Mesenchymal stem cell (in vitro differentiated cells and primary cell): ENCODE measurements at regions not wholly inside any gene's neighbourhood (a gene's known extent, or its start where the extent isn't known, plus 50 kb on each side); places are given as distances from the start of the nearest gene placed in this dataset.
A peak's percentile ranks its signal among the peaks of the same experiment; 100 is the strongest.

Experiments used
- DNase-seq: peaks from one replicate; pipeline ENCODE4 v3.0.0-alpha.2; 2013
- H2AFZ ChIP-seq: one replicate; pipeline ENCODE4 v1.6.1; 2013; ENCODE audit warnings: low read depth, mild to moderate bottlenecking, control low read depth, inconsistent platforms, low read length, moderate library complexity
- H2AK5ac ChIP-seq: 2 replicates; pipeline ENCODE4 v1.6.1; 2013; ENCODE audit warnings: low read length, moderate library complexity, mild to moderate bottlenecking, inconsistent platforms; ENCODE audit not compliant: severe bottlenecking
- H2BK120ac ChIP-seq: one replicate; pipeline ENCODE4 v1.6.1; 2013; ENCODE audit warnings: low read depth, mild to moderate bottlenecking, inconsistent platforms, low read length, moderate library complexity
- H2BK12ac ChIP-seq, 2 experiments: one replicate each; pipeline ENCODE4 v1.6.1; 2013; ENCODE audit warnings: inconsistent platforms in 2 of 2, low read length in 2 of 2, mild to moderate bottlenecking in 2 of 2, moderate library complexity in 2 of 2, control low read depth in 1 of 2
- H2BK15ac ChIP-seq: one replicate; pipeline ENCODE4 v1.6.1; 2013; ENCODE audit warnings: mild to moderate bottlenecking, low read depth, inconsistent platforms; ENCODE audit not compliant: poor library complexity, severe bottlenecking
- H2BK5ac ChIP-seq: 2 replicates; pipeline ENCODE4 v1.6.1; 2013; ENCODE audit warnings: low read depth, mild to moderate bottlenecking, low read length, control low read depth, inconsistent platforms; ENCODE audit not compliant: poor library complexity, severe bottlenecking
- H3K14ac ChIP-seq, 2 experiments: one replicate each; pipeline ENCODE4 v1.6.1; 2013; ENCODE audit warnings: inconsistent platforms in 2 of 2, low read length in 2 of 2, control low read depth in 1 of 2, mild to moderate bottlenecking in 1 of 2, moderate library complexity in 1 of 2
- H3K18ac ChIP-seq, 2 experiments: one replicate each; pipeline ENCODE4 v1.6.1; 2013; ENCODE audit warnings: inconsistent platforms in 2 of 2, low read length in 2 of 2, control low read depth in 1 of 2, low read depth in 1 of 2, mild to moderate bottlenecking in 1 of 2
- H3K23ac ChIP-seq, 2 experiments: one replicate each; pipeline ENCODE4 v1.6.1; 2013; ENCODE audit warnings: inconsistent platforms in 2 of 2, low read length in 2 of 2, mild to moderate bottlenecking in 2 of 2, moderate library complexity in 2 of 2, control low read depth in 1 of 2
- H3K27ac ChIP-seq: 2 replicates; pipeline ENCODE4 v1.5.1; 2013; ENCODE audit warnings: mild to moderate bottlenecking, moderate library complexity, low read length, control low read depth, inconsistent platforms; ENCODE audit not compliant: poor library complexity, severe bottlenecking
- H3K27me3 ChIP-seq, 2 experiments: 2 replicates each; pipeline versions ENCODE4 v1.6.1 to v1.7.0; 2013; ENCODE audit warnings: low read length in 2 of 2, mild to moderate bottlenecking in 2 of 2, moderate library complexity in 2 of 2, control low read depth in 1 of 2, inconsistent platforms in 1 of 2; ENCODE audit not compliant: control insufficient read depth in 1 of 2, insufficient read depth in 1 of 2
- H3K36me3 ChIP-seq, 2 experiments: 2 replicates each; pipeline versions ENCODE4 v1.6.1 to v1.7.0; 2013; ENCODE audit warnings: low read length in 2 of 2, control low read depth in 1 of 2, inconsistent platforms in 1 of 2, low read depth in 1 of 2, mild to moderate bottlenecking in 1 of 2; ENCODE audit not compliant: insufficient read depth in 2 of 2, control insufficient read depth in 1 of 2
- H3K4ac ChIP-seq, 2 experiments: one replicate each; pipeline ENCODE4 v1.6.1; 2013; ENCODE audit warnings: inconsistent platforms in 2 of 2, low read length in 2 of 2, mild to moderate bottlenecking in 2 of 2, moderate library complexity in 2 of 2, control low read depth in 1 of 2, low read depth in 1 of 2
- H3K4me1 ChIP-seq: 2 replicates; pipeline ENCODE4 v1.6.1; 2013; ENCODE audit warnings: low read depth, low read length, control low read depth; ENCODE audit not compliant: control insufficient read depth, insufficient read depth
- H3K4me2 ChIP-seq: 2 replicates; pipeline ENCODE4 v1.6.1; 2013; ENCODE audit warnings: low read length, mild to moderate bottlenecking, inconsistent platforms; ENCODE audit not compliant: poor library complexity, severe bottlenecking
- H3K4me3 ChIP-seq, 2 experiments: 2 replicates each; pipeline versions ENCODE4 v1.5.1 to v1.7.0; 2013; ENCODE audit warnings: low read length in 2 of 2, mild to moderate bottlenecking in 2 of 2, control low read depth in 1 of 2, low read depth in 1 of 2; ENCODE audit not compliant: insufficient read depth in 1 of 2
- H3K79me1 ChIP-seq: replicated peaks from 2 replicates; pipeline ENCODE4 v1.6.1; 2013; ENCODE audit warnings: mild to moderate bottlenecking, control low read depth, low read length, inconsistent platforms; ENCODE audit not compliant: poor library complexity, severe bottlenecking
- H3K9ac ChIP-seq: 2 replicates; pipeline ENCODE4 v1.7.0; 2013; ENCODE audit warnings: mild to moderate bottlenecking, low read length, moderate library complexity
- H3K9me3 ChIP-seq: 2 replicates; pipeline ENCODE4 v1.7.0; 2013; ENCODE audit warnings: mild to moderate bottlenecking, low read length; ENCODE audit not compliant: control insufficient read depth
- H4K8ac ChIP-seq: one replicate; pipeline ENCODE4 v1.6.1; 2013; ENCODE audit warnings: inconsistent platforms, mild to moderate bottlenecking, low read length, moderate library complexity
- H4K91ac ChIP-seq: one replicate; pipeline ENCODE4 v1.6.1; 2013; ENCODE audit warnings: mild to moderate bottlenecking, low read length, inconsistent platforms
- WGBS: methylation state at CpG from one replicate; pipeline ENCODE4 v1.1.7; 2013; ENCODE audit warnings: mixed read lengths; 5-methylcytosine and 5-hydroxymethylcytosine counted together

- H3K4me1 ChIP-seq = no peaks in the 10 kb centered on the region
- 100% methylated on average over 1 of the region's 2 CpGs for WGBS
- no peaks in the 10 kb centered on the region for H3K36me3 ChIP-seq
Measured at GRCh38 chr11:95485115-95485900, 254.3 kb upstream of the SESN3 start.

GRCh38 chr11:95483339-95483738 lies 252.3 kb upstream of the SESN3 start:
- Histone ChIP-seq H4K8ac (no peak overlapping the region), H2AK5ac (no peak overlapping the region), H3K27me3 (no peaks in the 10 kb centered on the region), H2AFZ (no peak overlapping the region), H2BK120ac (no peak overlapping the region), H3K4me3 (no peak overlapping the region), H3K18ac (no peak overlapping the region), H3K14ac (no peak overlapping the region), H3K9me3 (no peaks in the 10 kb centered on the region), H2BK12ac (no peak overlapping the region), H2BK15ac (no peak overlapping the region), H3K4me2 (no peak overlapping the region), H3K4ac (no peak overlapping the region), H3K79me1 (no peaks in the 10 kb centered on the region), H4K91ac (no peak overlapping the region), H3K23ac (no peak overlapping the region), H3K9ac (peak overlapping the region; percentile 12), H2BK5ac (no peak overlapping the region), H3K27ac (no peak overlapping the region), H3K36me3 (no peaks in the 10 kb centered on the region), H3K4me1 (no peaks in the 10 kb centered on the region)
- DNase-seq = no peak
- WGBS = 85% methylated on average over 2 of the region's 4 CpGs

More at GRCh38 chr11:95485115-95485900, 254.3 kb upstream of the SESN3 start:
- H3K4ac ChIP-seq = no peak overlapping the region
- H3K18ac ChIP-seq = no peak overlapping the region
- no peak overlapping the region for H3K14ac ChIP-seq
- DNase-seq = no peak
- H4K91ac ChIP-seq = no peak overlapping the region
- H3K79me1 ChIP-seq = no peaks in the 10 kb centered on the region
- H2BK5ac ChIP-seq = no peak overlapping the region
- H3K4me3 ChIP-seq = no peak overlapping the region
- H3K4me2 ChIP-seq = no peak overlapping the region
- H4K8ac ChIP-seq = no peak overlapping the region
- H3K9me3 ChIP-seq = no peaks in the 10 kb centered on the region
- H2BK12ac ChIP-seq = no peak overlapping the region
- H2BK120ac ChIP-seq = no peak overlapping the region
- H2AFZ ChIP-seq = no peak overlapping the region
- H3K27ac ChIP-seq = no peak overlapping the region
- H2BK15ac ChIP-seq = no peak overlapping the region
- H3K9ac ChIP-seq = no peak overlapping the region
- H3K23ac ChIP-seq = no peak overlapping the region
- no peaks in the 10 kb centered on the region for H3K27me3 ChIP-seq
- H2AK5ac ChIP-seq = no peak overlapping the region

- no peak overlapping the region for H4K91ac ChIP-seq
- no peak overlapping the region for H3K18ac ChIP-seq
- H3K9me3 ChIP-seq = peaks cover 7% of the 10 kb centered on the region
- H3K36me3 ChIP-seq = no peaks in the 10 kb centered on the region
- H2BK15ac ChIP-seq = no peak overlapping the region
- H3K23ac ChIP-seq = no peak overlapping the region
- no peak overlapping the region for H3K4me3 ChIP-seq
- H3K9ac ChIP-seq = no peak overlapping the region
- no peak overlapping the region for H4K8ac ChIP-seq
- no peaks in the 10 kb centered on the region for H3K79me1 ChIP-seq
- H3K4me1 ChIP-seq = no peaks in the 10 kb centered on the region
- no peak overlapping the region for H2BK12ac ChIP-seq
- H2BK120ac ChIP-seq = no peak overlapping the region
- H3K4ac ChIP-seq = no peak overlapping the region
- H3K4me2 ChIP-seq = no peak overlapping the region
- H2BK5ac ChIP-seq = no peak overlapping the region
- no peak overlapping the region for H3K14ac ChIP-seq
- DNase-seq = no peak
- no peak overlapping the region for H2AK5ac ChIP-seq
- no peaks in the 10 kb centered on the region for H3K27me3 ChIP-seq
- H3K27ac ChIP-seq = no peak overlapping the region
- no peak overlapping the region for H2AFZ ChIP-seq
Measured at GRCh38 chr11:95478003-95478402, 247.0 kb upstream of the SESN3 start.

GRCh38 chr11:95469258-95469657 lies 238.3 kb upstream of the SESN3 start:
- Histone ChIP-seq H3K9me3 (no peaks in the 10 kb centered on the region), H4K91ac (no peak overlapping the region), H3K14ac (no peak overlapping the region), H3K9ac (no peak overlapping the region), H3K18ac (no peak overlapping the region), H3K27ac (no peak overlapping the region), H3K23ac (no peak overlapping the region), H2AK5ac (no peak overlapping the region), H2BK15ac (no peak overlapping the region), H3K4me2 (no peak overlapping the region), H3K4me3 (no peak overlapping the region), H3K79me1 (no peaks in the 10 kb centered on the region), H3K27me3 (no peaks in the 10 kb centered on the region), H3K36me3 (no peaks in the 10 kb centered on the region), H2BK120ac (no peak overlapping the region), H4K8ac (no peak overlapping the region), H2BK12ac (no peak overlapping the region), H3K4me1 (peaks cover 2% of the 10 kb centered on the region), H2AFZ (no peak overlapping the region), H3K4ac (no peak overlapping the region), H2BK5ac (peak overlapping the region; percentile 19)
- 90% methylated on average over 1 of the region's 2 CpGs for WGBS
- DNase-seq = peak; percentile 47
